Panc1 (cell line): ENCODE measurements at regions not wholly inside any gene's neighbourhood (a gene's known extent, or its start where the extent isn't known, plus 50 kb on each side); places are given as distances from the start of the nearest gene placed in this dataset.
"Not testable (repeated sequence)": the region's sequence is repeated elsewhere in the genome, so short reads cannot be mapped to it uniquely, and the experiment has no call there.

Source experiments
- ATAC-seq: fragments of 200-7000 bp; cut with Tn5 transposase; 2 replicates; pipeline ENCODE4 v1.9.1; 2020; ENCODE audit warnings: mild to moderate bottlenecking, moderate library complexity
- BruUV-seq: library from RNA; stranded (reverse); fragments of 400-500 nt; replicated peaks from 2 replicates; lab custom pipeline; 2021; lab: Mats Ljungman, UMichigan
- CTCF ChIA-PET: fragments of 300-600 bp; sonication (Branson Sonifier 250); formaldehyde crosslinking; loops from one replicate; lab custom pipeline; 2022; ENCODE audit warnings: antibody characterized with exemption; lab: Charles Lee
- POLR2A ChIA-PET: fragments of 300-600 bp; sonication (Branson Sonifier 250); formaldehyde crosslinking; loops from one replicate; lab custom pipeline; 2022; ENCODE audit warnings: antibody characterized with exemption; lab: Charles Lee
- DNase-seq: peaks from one replicate; pipeline ENCODE4 v3.0.0-alpha.2; 2010; ENCODE audit warnings: low read depth, low spot score
- H3K27ac ChIP-seq: 2 replicates; pipeline ENCODE4 v1.5.1; 2011; ENCODE audit warnings: mild to moderate bottlenecking, low read length, inconsistent platforms
- H3K27me3 ChIP-seq: fragments of 200-500 bp; sonication (Bioruptor generic); 2 replicates; pipeline ENCODE4 v1.6.0; 2014; ENCODE audit warnings: low read length, inconsistent platforms; ENCODE audit not compliant: control insufficient read depth, insufficient read depth
- H3K36me3 ChIP-seq: fragments of 200-500 bp; sonication (Bioruptor generic); 2 replicates; pipeline ENCODE4 v1.5.1; 2014; ENCODE audit warnings: inconsistent platforms, mild to moderate bottlenecking, low read length, moderate library complexity; ENCODE audit not compliant: control insufficient read depth, insufficient read depth
- H3K4me1 ChIP-seq: 2 replicates; pipeline ENCODE4 v1.5.1; 2011; ENCODE audit warnings: inconsistent platforms, mild to moderate bottlenecking, low read length, moderate library complexity; ENCODE audit not compliant: control insufficient read depth, insufficient read depth
- H3K4me3 ChIP-seq, 2 experiments: 2 replicates each; pipeline ENCODE4 v1.5.1; 2011 to 2012; ENCODE audit warnings: low read depth in 2 of 2, low read length in 2 of 2, mild to moderate bottlenecking in 2 of 2, inconsistent platforms in 1 of 2, moderate library complexity in 1 of 2
- H3K9me3 ChIP-seq: fragments of 200-500 bp; sonication (Bioruptor generic); 2 replicates; pipeline ENCODE4 v1.5.1; 2014; ENCODE audit warnings: low read depth, mild to moderate bottlenecking, inconsistent platforms, low read length, moderate library complexity; ENCODE audit not compliant: control insufficient read depth, insufficient read depth
- POLR2AphosphoS5 ChIP-seq: IDR thresholded peaks from 2 replicates; pipeline ENCODE4 v1.6.1; 2012; ENCODE audit warnings: mild to moderate bottlenecking, low read depth, low read length, moderate library complexity
- SIN3A ChIP-seq: IDR thresholded peaks from 2 replicates; pipeline ENCODE4 v1.6.1; 2012; ENCODE audit warnings: low read depth, mild to moderate bottlenecking, low read length, moderate library complexity, borderline replicate concordance; ENCODE audit not compliant: insufficient read depth
- TCF7L2 ChIP-seq: IDR thresholded peaks from 2 replicates; pipeline ENCODE4 v1.6.1; 2011; ENCODE audit warnings: mild to moderate bottlenecking, low read depth, low read length, inconsistent platforms
- in situ Hi-C: cut with HindIII; loops from 2 replicates; pipeline ENCODE4 v1.10.0; 2016; ENCODE audit warnings: low sequenced_read_pairs, low pct_unique_long_range_greater_than_20kb
- intact Hi-C: fragments of 100-400 bp; cut with micrococcal nuclease; formaldehyde crosslinking; loops from one replicate; pipeline ENCODE4 v1.10.0; 2022; ENCODE audit not compliant: unreplicated experiment
- TF ChIP-seq, protein P1 (sequence below): fragments of 450-650 bp; IDR thresholded peaks from 2 replicates; pipeline ENCODE4 v1.5.1; 2017; ENCODE audit warnings: mild to moderate bottlenecking
- TF ChIP-seq, protein P2 (sequence below), 2 experiments: IDR thresholded peaks; 2 replicates each; pipeline ENCODE4 v1.6.1; 2011 to 2012; ENCODE audit warnings: low read depth in 2 of 2, control low read depth in 1 of 2, low read length in 1 of 2, mild to moderate bottlenecking in 1 of 2, moderate library complexity in 1 of 2; ENCODE audit not compliant: insufficient read depth in 1 of 2

DNA sequence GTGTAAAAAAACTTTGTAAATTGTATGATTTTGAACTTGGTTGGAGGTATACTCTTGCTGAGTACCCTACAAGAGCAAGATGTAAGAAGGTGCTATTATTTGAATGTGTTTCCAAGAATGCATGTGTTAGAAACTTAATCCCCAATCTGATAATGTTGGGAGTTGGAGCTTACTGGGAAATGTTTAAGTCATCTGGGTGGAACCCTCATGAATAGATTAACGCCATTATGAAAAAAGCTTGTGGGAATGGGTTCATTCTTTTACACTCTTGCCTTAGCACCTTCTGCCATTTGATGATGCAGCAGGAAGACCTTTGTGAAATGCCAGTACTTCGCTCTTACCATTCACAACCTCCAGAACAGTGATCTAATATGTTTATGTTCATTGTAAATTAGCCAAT, 498.3 kb downstream of the TMEM135 start:
- H3K4me1 ChIP-seq, result no peaks in the 10 kb centered on the region
- CTCF ChIA-PET, result no interaction called here
- POLR2A ChIA-PET, result no interaction called here
- H3K4me3 ChIP-seq, result no peak overlapping the region
- in situ Hi-C loops (no loop called here), intact Hi-C loops (no loop called here)
- no peak overlapping the region for H3K27ac ChIP-seq
- TF ChIP-seq SIN3A (no peak), POLR2AphosphoS5 (no peak), TCF7L2 (no peak)
- TF ChIP-seq, protein P1, sequence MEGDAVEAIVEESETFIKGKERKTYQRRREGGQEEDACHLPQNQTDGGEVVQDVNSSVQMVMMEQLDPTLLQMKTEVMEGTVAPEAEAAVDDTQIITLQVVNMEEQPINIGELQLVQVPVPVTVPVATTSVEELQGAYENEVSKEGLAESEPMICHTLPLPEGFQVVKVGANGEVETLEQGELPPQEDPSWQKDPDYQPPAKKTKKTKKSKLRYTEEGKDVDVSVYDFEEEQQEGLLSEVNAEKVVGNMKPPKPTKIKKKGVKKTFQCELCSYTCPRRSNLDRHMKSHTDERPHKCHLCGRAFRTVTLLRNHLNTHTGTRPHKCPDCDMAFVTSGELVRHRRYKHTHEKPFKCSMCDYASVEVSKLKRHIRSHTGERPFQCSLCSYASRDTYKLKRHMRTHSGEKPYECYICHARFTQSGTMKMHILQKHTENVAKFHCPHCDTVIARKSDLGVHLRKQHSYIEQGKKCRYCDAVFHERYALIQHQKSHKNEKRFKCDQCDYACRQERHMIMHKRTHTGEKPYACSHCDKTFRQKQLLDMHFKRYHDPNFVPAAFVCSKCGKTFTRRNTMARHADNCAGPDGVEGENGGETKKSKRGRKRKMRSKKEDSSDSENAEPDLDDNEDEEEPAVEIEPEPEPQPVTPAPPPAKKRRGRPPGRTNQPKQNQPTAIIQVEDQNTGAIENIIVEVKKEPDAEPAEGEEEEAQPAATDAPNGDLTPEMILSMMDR, result no peak
- TF ChIP-seq, protein P2, sequence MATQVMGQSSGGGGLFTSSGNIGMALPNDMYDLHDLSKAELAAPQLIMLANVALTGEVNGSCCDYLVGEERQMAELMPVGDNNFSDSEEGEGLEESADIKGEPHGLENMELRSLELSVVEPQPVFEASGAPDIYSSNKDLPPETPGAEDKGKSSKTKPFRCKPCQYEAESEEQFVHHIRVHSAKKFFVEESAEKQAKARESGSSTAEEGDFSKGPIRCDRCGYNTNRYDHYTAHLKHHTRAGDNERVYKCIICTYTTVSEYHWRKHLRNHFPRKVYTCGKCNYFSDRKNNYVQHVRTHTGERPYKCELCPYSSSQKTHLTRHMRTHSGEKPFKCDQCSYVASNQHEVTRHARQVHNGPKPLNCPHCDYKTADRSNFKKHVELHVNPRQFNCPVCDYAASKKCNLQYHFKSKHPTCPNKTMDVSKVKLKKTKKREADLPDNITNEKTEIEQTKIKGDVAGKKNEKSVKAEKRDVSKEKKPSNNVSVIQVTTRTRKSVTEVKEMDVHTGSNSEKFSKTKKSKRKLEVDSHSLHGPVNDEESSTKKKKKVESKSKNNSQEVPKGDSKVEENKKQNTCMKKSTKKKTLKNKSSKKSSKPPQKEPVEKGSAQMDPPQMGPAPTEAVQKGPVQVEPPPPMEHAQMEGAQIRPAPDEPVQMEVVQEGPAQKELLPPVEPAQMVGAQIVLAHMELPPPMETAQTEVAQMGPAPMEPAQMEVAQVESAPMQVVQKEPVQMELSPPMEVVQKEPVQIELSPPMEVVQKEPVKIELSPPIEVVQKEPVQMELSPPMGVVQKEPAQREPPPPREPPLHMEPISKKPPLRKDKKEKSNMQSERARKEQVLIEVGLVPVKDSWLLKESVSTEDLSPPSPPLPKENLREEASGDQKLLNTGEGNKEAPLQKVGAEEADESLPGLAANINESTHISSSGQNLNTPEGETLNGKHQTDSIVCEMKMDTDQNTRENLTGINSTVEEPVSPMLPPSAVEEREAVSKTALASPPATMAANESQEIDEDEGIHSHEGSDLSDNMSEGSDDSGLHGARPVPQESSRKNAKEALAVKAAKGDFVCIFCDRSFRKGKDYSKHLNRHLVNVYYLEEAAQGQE (IDR thresholded peaks at IDR 0.05; ENCODE audit: insufficient read depth in 1 of 2, low read depth in 2 of 2, low read length in 1 of 2), result no peak
- DNase-seq (no peak), ATAC-seq (no peak)
- no peaks in the 10 kb centered on the region for H3K9me3 ChIP-seq
- 0 out of 2 replicates have a peak, but pooled peaks cover 2% of the 10 kb centered on the region for H3K27me3 ChIP-seq
- H3K36me3 ChIP-seq, result no peaks in the 10 kb centered on the region
- BruUV-seq, result no TSS peak

DNA sequence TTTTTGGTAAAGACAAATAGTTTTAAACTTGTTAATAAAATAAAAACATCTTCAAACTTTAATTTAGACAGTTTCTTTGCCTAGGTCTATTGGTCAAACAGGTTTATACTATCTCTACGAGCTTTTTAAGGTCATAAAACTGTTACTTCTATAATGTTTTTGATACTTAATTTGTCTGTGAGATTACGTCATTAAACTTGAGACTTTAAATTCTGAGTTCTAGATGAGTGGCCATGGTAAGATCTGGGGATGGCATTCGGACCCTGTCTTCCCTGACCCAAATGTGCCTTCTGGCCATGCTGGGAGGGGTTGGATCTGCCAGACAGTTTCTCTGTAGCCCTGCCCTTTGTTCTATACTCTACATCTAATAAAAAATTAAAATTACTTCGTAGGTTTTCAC, 497.8 kb downstream of the TMEM135 start:
- in situ Hi-C loops, result no loop called here
- 0 out of 2 replicates have a peak, but pooled peaks cover 2% of the 10 kb centered on the region for H3K27me3 ChIP-seq
- no peaks in the 10 kb centered on the region for H3K4me1 ChIP-seq
- H3K36me3 ChIP-seq, result no peaks in the 10 kb centered on the region
- ATAC-seq (no peak), DNase-seq (no peak)
- BruUV-seq, result no TSS peak
- no peak overlapping the region for H3K4me3 ChIP-seq
- POLR2A ChIA-PET, result no interaction called here
- H3K9me3 ChIP-seq, result no peaks in the 10 kb centered on the region
- intact Hi-C loops, result no loop called here
- CTCF ChIA-PET, result no interaction called here
- H3K27ac ChIP-seq, result no peak overlapping the region
- no peak for TF ChIP-seq POLR2AphosphoS5
- TF ChIP-seq TCF7L2, result no peak
- no peak for TF ChIP-seq SIN3A
- TF ChIP-seq, protein P1, result no peak
- TF ChIP-seq, protein P2 (IDR thresholded peaks at IDR 0.05; ENCODE audit: insufficient read depth in 1 of 2, low read depth in 2 of 2, low read length in 1 of 2), result no peak

DNA sequence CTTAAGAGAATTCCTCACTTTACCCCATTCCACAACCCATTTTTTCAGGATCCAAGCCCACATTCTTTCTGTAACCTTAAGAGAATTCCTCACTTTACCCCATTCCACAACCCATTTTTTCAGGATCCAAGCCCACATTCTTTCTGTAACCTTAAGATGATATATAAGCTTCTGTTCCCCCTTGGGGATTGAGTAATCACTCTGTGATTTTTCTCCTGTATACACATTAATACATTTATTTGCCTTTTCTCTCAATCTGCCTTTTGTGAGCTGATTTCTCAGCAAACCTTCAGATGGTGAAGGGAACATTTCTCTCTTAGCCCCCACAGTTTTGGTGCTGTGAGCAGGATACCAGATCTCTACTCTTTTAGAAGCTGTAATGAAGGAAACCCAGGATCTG, 494.1 kb downstream of the TMEM135 start:
- DNase-seq, intact Hi-C loops, POLR2A ChIA-PET: not testable (repeated sequence)

More for the DNA sequence above, 494.1 kb downstream of the TMEM135 start:
- H3K4me1 ChIP-seq, H3K9me3 ChIP-seq, H3K36me3 ChIP-seq, CTCF ChIA-PET, BruUV-seq, H3K4me3 ChIP-seq, H3K27me3 ChIP-seq, H3K27ac ChIP-seq, ATAC-seq, in situ Hi-C loops: not testable (repeated sequence)
